ENCODE measurements at regions not wholly inside any gene's neighbourhood (a gene's known extent, or its start where the extent isn't known, plus 50 kb on each side); places are given as distances from the start of the nearest gene placed in this dataset.

- Histone ChIP-seq H3K4me1 (ENCODE audit: insufficient read depth, poor library complexity, severe bottlenecking) (peaks cover 8% of the 10 kb centered on the region), H3K27me3 (ENCODE audit: insufficient read depth, poor library complexity, severe bottlenecking) (no peaks in the 10 kb centered on the region), H3K36me3 (ENCODE audit: low read depth) (no peaks in the 10 kb centered on the region), H3K4me3 (ENCODE audit: severe bottlenecking) (no peak overlapping the region), H3K27ac (ENCODE audit: poor library complexity, severe bottlenecking) (peak overlapping the region; percentile 8), H3K9me3 (ENCODE audit: severe bottlenecking) (no peaks in the 10 kb centered on the region)
- TF ChIP-seq, protein P1, sequence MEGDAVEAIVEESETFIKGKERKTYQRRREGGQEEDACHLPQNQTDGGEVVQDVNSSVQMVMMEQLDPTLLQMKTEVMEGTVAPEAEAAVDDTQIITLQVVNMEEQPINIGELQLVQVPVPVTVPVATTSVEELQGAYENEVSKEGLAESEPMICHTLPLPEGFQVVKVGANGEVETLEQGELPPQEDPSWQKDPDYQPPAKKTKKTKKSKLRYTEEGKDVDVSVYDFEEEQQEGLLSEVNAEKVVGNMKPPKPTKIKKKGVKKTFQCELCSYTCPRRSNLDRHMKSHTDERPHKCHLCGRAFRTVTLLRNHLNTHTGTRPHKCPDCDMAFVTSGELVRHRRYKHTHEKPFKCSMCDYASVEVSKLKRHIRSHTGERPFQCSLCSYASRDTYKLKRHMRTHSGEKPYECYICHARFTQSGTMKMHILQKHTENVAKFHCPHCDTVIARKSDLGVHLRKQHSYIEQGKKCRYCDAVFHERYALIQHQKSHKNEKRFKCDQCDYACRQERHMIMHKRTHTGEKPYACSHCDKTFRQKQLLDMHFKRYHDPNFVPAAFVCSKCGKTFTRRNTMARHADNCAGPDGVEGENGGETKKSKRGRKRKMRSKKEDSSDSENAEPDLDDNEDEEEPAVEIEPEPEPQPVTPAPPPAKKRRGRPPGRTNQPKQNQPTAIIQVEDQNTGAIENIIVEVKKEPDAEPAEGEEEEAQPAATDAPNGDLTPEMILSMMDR (IDR thresholded peaks at IDR 0.05; ENCODE audit: poor library complexity, severe bottlenecking), result no peak
- DNase-seq (ENCODE audit: low spot score) (no peak), ATAC-seq (ENCODE audit: low read depth) (peak; percentile 90)
These were observed 243.8 kb upstream of the PMEPA1 start for GRCh38 chr20:57953638-57954037.

GRCh38 chr20:57952136-57952535 is 242.3 kb upstream of the PMEPA1 start:
- ATAC-seq (ENCODE audit: low read depth), result no peak
- DNase-seq (ENCODE audit: low spot score), result no peak
- TF ChIP-seq, protein P1 (IDR thresholded peaks at IDR 0.05; ENCODE audit: poor library complexity, severe bottlenecking), result no peak
- no peaks in the 10 kb centered on the region for H3K36me3 ChIP-seq (ENCODE audit: low read depth)
- H3K4me1 ChIP-seq (ENCODE audit: insufficient read depth, poor library complexity, severe bottlenecking), result peaks cover 8% of the 10 kb centered on the region
- H3K9me3 ChIP-seq (ENCODE audit: severe bottlenecking), result no peaks in the 10 kb centered on the region
- H3K27ac ChIP-seq (ENCODE audit: poor library complexity, severe bottlenecking), result no peak overlapping the region
- no peaks in the 10 kb centered on the region for H3K27me3 ChIP-seq (ENCODE audit: insufficient read depth, poor library complexity, severe bottlenecking)
- H3K4me3 ChIP-seq (ENCODE audit: severe bottlenecking), result no peak overlapping the region

GRCh38 chr20:57951549-57951948 is 241.7 kb upstream of the PMEPA1 start:
- Histone ChIP-seq H3K4me1 (ENCODE audit: insufficient read depth, poor library complexity, severe bottlenecking) (peaks cover 8% of the 10 kb centered on the region), H3K27ac (ENCODE audit: poor library complexity, severe bottlenecking) (no peak overlapping the region), H3K4me3 (ENCODE audit: severe bottlenecking) (no peak overlapping the region), H3K36me3 (ENCODE audit: low read depth) (no peaks in the 10 kb centered on the region), H3K9me3 (ENCODE audit: severe bottlenecking) (no peaks in the 10 kb centered on the region), H3K27me3 (ENCODE audit: insufficient read depth, poor library complexity, severe bottlenecking) (no peaks in the 10 kb centered on the region)
- ATAC-seq (ENCODE audit: low read depth), result no peak
- no peak for DNase-seq (ENCODE audit: low spot score)
- TF ChIP-seq, protein P1 (IDR thresholded peaks at IDR 0.05; ENCODE audit: poor library complexity, severe bottlenecking), result no peak

DNA sequence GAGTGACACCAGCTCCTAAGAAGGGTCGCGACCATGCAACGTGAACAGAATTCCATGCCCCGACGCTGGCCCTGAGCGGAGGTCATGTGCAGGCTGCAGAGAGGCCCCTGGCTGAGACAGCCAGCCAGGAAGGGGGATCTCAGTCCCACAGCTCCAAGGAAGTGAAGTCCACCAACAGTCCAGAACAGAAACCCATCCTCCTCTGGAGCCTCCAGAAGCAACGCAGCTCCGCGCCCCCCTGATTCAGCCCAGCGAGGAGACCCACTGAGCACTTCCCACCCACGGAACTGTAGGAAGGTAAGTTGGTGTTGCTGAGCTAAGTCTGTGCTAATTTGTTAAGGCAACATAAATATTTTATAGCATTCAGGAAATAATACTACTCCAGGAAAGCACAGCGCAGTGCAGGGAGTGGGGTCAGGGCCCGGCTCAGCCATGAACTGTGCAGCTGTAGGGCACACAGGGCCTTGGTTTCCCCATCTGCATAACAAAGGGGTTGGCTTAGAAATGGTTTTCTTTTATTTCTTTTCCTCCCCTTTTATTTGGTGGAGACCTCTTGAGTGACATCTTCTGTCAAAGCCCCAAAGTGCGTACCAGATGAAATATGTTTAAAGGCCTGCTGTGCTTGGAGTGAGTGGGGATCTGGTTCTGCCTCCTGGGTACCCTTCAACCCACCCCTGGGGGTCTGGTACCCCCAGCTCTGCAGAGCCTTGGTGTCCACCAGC is 241.1 kb upstream of the PMEPA1 start:
- H3K4me1 ChIP-seq (ENCODE audit: insufficient read depth, poor library complexity, severe bottlenecking), result peaks cover 8% of the 10 kb centered on the region
- no peaks in the 10 kb centered on the region for H3K36me3 ChIP-seq (ENCODE audit: low read depth)
- DNase-seq (ENCODE audit: low spot score), result no peak
- ATAC-seq (ENCODE audit: low read depth), result no peak
- no peak overlapping the region for H3K4me3 ChIP-seq (ENCODE audit: severe bottlenecking)
- TF ChIP-seq, protein P1 (IDR thresholded peaks at IDR 0.05; ENCODE audit: poor library complexity, severe bottlenecking), result no peak
- H3K27ac ChIP-seq (ENCODE audit: poor library complexity, severe bottlenecking), result no peak overlapping the region
- no peaks in the 10 kb centered on the region for H3K9me3 ChIP-seq (ENCODE audit: severe bottlenecking)
- H3K27me3 ChIP-seq (ENCODE audit: insufficient read depth, poor library complexity, severe bottlenecking), result no peaks in the 10 kb centered on the region

All from RWPE2 (cell line).